HG03039 (cell line): ENCODE measurements at regions not wholly inside any gene's neighbourhood (a gene's known extent, or its start where the extent isn't known, plus 50 kb on each side); places are given as distances from the start of the nearest gene placed in this dataset.

Source experiments
- ATAC-seq: cut with Tn5 transposase; IDR thresholded peaks from one replicate; pipeline ENCODE4 v1.9.1; 2021; ENCODE audit warnings: mild to moderate bottlenecking, moderate library complexity; ENCODE audit not compliant: unreplicated experiment

DNA sequence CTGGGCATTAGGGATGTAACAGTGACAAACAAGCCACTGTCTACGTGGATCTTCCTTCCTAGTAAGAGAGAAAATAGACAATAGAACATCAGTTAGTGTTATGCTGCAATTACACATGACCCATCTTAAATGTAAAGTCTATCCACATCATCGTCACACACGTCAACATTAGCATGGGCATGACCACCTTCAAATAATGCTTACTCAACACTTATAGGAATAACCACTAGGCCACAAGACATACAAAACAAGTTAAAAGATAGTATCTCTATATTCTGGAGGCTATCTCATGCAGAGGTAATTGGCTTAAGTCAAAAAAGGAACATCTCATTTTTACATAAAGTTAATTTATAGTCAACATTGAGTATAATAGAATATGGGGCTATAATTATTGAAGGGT lies 156.5 kb downstream of the MOXD1 start:
- no peak for ATAC-seq

DNA sequence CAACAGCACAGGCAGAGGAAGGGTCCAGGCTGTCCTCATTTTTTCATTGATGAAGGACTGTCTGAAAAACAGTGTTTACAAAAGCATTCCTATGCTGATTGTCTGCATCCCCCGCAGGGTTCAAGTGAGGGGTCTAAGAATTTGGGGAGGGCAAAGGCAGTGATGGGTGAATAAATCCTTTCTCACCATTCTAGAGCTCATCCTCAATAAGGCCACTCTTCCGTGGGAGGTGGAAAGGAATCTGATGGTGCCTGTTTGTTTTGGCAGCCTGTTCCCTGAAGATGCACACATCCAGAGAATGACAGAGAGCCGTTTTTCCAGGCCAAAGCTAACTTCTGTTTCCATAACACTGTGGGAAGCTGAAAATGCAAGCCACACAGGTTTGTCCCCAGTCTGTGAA lies 164.5 kb downstream of the MOXD1 start:
- ATAC-seq, result no peak

DNA sequence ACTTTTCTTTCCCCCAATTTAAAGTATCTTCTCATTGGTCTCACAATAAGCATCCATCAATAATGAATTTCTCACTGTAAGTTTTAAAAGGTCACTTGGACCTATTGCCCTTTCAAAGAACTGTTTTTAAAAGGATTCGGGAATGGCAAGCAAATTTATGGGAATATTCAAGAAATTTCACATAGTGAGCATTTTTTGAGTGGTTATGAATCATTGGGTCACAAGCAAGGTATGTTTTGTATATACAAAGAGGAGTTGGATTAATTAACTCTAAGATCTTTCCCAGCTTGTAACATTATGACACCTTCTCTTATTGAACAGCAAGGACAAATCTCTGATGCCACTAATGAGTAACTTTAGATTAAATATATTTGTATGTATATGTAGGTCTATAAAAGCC lies 165.0 kb downstream of the MOXD1 start:
- ATAC-seq, result no peak

GRCh38 chr6:132235596-132236280 lies 165.5 kb downstream of the MOXD1 start:
- ATAC-seq, result no peak

- no peak for ATAC-seq
Observed at GRCh38 chr6:132234356-132234755, 166.9 kb downstream of the MOXD1 start.

- ATAC-seq, result no peak
Observed at GRCh38 chr6:132231121-132231884, 170.0 kb downstream of the MOXD1 start.

- no peak for ATAC-seq
Observed at GRCh38 chr6:132228894-132229293, 172.4 kb downstream of the MOXD1 start.

DNA sequence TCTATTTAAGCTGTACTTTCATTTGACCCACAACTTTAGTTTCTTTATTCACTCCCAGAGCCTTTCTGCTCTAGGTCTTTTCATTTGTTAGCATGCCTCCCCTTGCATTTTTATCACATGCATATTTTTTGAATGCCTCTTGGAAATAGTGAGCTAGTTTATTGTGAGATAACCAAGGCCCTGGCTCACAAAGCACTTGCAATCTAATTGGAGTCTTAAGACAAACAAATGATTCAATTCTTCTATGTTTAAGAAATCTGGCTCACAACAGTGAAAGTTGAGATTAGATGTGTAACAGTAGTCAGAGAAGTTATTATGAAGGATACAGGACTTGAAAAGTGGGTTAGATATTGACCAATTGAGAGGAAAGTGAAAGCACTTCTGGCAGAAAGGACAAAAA lies 173.4 kb downstream of the MOXD1 start:
- no peak for ATAC-seq

GRCh38 chr6:132224943-132225342 lies 176.3 kb downstream of the MOXD1 start:
- no peak for ATAC-seq

GRCh38 chr6:132220800-132221199 lies 180.5 kb downstream of the MOXD1 start:
- no peak for ATAC-seq

DNA sequence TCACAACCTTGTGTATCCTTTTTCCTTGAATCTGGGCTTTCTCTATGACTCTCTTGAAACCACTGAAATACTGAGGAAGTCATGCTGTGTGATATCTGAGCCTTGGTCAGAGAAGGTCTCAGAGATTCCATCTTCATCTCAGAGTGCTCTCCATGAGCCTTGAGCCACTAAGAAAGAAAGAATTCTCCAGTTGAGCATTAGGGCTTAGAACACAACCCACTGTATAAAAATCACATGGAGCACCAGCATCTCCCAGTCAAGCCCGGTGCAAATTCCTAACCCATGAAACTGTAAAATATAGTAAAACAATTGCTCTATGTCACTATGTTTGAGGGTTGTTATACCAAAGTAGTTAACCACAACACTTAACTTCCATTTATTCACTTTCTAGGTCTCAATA lies 181.4 kb downstream of the MOXD1 start:
- ATAC-seq, result no peak

GRCh38 chr6:132218059-132218696 lies 183.1 kb downstream of the MOXD1 start:
- ATAC-seq, result no peak

DNA sequence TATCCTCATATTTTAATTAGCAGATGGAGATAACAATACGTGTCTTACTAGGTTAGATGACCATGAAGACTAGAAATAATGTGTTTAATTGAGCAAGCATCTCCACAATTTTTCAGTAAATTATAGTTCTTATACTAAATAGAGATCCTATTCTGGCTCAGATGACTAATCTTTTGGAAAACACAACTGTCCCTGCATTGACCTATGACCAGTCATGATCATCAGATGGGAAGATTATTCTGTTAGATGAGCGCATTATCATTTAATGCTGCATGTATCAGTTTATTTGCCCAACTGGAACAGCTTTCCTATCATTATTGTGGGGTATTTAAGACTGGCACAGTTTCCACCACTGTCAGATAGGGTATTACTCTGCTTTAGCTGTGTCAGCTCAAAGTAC lies 185.5 kb downstream of the MOXD1 start:
- no peak for ATAC-seq

DNA sequence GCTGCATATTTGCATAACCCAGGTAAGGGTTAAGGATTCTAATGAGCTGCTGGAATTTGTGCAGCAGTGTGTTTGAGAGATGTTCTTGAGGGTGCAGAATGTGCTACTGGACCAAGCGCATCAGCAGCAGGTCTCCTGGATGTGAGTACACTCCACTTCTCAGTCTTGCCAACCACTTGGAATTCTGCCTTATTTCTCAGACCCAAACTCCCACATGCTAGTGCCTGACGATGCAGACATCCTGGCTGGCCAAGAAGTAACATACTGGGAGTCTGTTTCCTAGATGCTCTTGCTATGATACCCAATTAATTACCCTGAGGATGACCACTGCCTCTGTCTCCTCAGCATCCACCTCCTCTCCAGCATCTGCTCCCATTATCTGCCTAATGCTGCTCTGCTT lies 186.6 kb downstream of the MOXD1 start:
- no peak for ATAC-seq

DNA sequence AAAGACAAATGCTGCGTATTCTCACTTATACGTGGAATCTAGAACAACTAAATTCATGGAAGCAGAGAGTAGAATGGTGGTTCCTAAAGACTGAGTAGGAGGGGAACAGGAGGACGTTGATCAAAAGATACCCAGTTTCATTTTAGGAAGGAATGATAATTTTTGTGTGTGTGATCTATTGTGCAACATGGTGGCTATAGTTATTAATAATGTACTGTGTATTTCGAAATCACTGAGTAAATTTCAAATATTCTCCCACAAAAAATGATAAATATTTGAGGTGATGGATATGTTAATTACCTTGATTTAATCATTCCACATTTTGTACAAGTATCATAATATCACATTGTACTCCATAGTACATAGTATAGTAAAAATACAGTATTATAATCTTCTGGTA lies 187.5 kb downstream of the MOXD1 start:
- ATAC-seq, result no peak

- ATAC-seq, result no peak
Observed at GRCh38 chr6:132213191-132213590, 188.1 kb downstream of the MOXD1 start.

- ATAC-seq, result no peak
Observed at GRCh38 chr6:132210886-132211563, 190.2 kb downstream of the MOXD1 start.

- no peak for ATAC-seq
Observed at GRCh38 chr6:132209351-132209750, 191.9 kb downstream of the MOXD1 start.

DNA sequence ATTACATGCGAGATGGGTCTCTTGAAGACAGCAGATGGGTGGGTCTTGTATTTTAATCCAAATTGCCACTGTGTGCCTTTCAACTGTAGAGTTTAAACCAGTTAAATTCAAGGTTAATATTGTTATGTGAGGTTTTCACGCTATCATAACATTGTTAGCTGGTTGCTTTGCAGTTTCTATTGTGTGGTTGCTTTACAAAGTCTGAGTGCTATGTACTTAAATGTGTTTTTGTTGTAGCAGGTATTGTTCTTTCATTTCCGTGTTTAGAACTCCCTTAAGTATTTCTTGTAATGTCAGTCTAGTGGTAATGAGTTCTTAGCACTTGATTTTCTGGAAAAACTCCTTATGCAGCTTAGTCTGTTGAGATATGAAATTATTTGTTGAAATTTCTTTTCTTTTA lies 193.3 kb downstream of the MOXD1 start:
- no peak for ATAC-seq

DNA sequence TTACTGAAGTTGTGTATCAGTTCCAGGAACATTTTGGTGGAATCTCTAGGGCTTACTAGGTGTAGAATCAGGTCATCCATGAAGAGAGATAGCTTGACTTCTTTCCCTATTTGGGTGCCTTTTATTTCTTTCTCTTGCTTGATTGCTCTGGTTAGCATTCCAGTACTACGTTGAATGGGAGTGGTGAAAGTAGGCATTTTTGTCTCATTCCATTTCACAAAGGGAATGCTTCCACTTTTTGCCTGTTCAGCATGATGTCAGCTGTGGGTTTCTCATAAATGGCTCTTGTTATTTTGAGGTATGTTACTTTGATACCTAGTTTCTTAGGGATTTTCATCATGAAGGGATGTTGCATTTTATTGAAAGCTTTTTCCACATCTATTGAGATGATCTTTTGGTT lies 195.3 kb downstream of the MOXD1 start:
- no peak for ATAC-seq

DNA sequence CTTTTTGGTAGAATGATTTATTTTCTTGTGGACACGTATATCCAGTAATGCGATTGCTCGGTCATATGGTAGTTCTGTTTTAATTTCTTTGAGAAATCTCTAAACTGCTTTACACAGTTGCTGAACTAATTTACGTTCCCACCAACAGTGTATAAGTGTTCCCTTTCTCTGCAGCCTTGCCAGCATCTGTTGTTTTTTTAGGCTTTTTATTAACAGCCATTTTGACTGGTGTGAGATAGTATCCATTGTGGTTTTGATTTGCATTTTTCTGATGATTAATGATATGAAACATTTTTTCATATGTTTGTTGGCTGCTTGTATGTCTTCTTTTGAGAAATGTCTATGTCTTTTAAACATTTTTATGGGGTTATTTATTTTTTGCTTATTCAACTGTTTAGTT lies 196.7 kb downstream of the MOXD1 start:
- no peak for ATAC-seq

GRCh38 chr6:132202574-132202973 lies 198.7 kb downstream of the MOXD1 start:
- no peak for ATAC-seq
